ENCODE measurements at regions not wholly inside any gene's neighbourhood (a gene's known extent, or its start where the extent isn't known, plus 50 kb on each side); places are given as distances from the start of the nearest gene placed in this dataset.

GRCh38 chr2:7262727-7263126, 345.5 kb downstream of the RNF144A start:
- H3K9ac ChIP-seq (ENCODE audit: low read length in 2 of 2): no peak overlapping the region
- H3K27ac ChIP-seq (ENCODE audit: low read length): no peak overlapping the region
- no peak overlapping the region for H3K4me3 ChIP-seq (ENCODE audit: low read length in 2 of 2)
- H3K36me3 ChIP-seq (ENCODE audit: control insufficient read depth in 2 of 2, insufficient read depth in 2 of 2, low read length in 2 of 2): no peaks in the 10 kb centered on the region
- no peaks in the 10 kb centered on the region for H3K9me3 ChIP-seq (ENCODE audit: control insufficient read depth in 2 of 2, low read length in 2 of 2)
- peaks cover 3 to 4% of the 10 kb centered on the region in 2 donors for H3K27me3 ChIP-seq (ENCODE audit: control insufficient read depth in 1 of 2, insufficient read depth in 2 of 2, low read length in 2 of 2)
- H3K4me1 ChIP-seq (ENCODE audit: control insufficient read depth, insufficient read depth, low read length): no peaks in the 10 kb centered on the region

GRCh38 chr2:7264791-7265190, 347.6 kb downstream of the RNF144A start:
- Histone ChIP-seq H3K27me3 (ENCODE audit: control insufficient read depth in 1 of 2, insufficient read depth in 2 of 2, low read length in 2 of 2) (peaks cover 6 to 11% of the 10 kb centered on the region in 2 donors), H3K9ac (ENCODE audit: low read length in 2 of 2) (no peak overlapping the region), H3K27ac (ENCODE audit: low read length) (no peak overlapping the region), H3K4me1 (ENCODE audit: control insufficient read depth, insufficient read depth, low read length) (no peaks in the 10 kb centered on the region), H3K36me3 (ENCODE audit: control insufficient read depth in 2 of 2, insufficient read depth in 2 of 2, low read length in 2 of 2) (no peaks in the 10 kb centered on the region), H3K9me3 (ENCODE audit: control insufficient read depth in 2 of 2, low read length in 2 of 2) (no peaks in the 10 kb centered on the region), H3K4me3 (ENCODE audit: low read length in 2 of 2) (no peak overlapping the region)

GRCh38 chr2:7265286-7265685, 348.1 kb downstream of the RNF144A start:
- Histone ChIP-seq H3K36me3 (ENCODE audit: control insufficient read depth in 2 of 2, insufficient read depth in 2 of 2, low read length in 2 of 2) (no peaks in the 10 kb centered on the region), H3K9me3 (ENCODE audit: control insufficient read depth in 2 of 2, low read length in 2 of 2) (no peaks in the 10 kb centered on the region), H3K4me1 (ENCODE audit: control insufficient read depth, insufficient read depth, low read length) (no peaks in the 10 kb centered on the region), H3K9ac (ENCODE audit: low read length in 2 of 2) (no peak overlapping the region), H3K27me3 (ENCODE audit: control insufficient read depth in 1 of 2, insufficient read depth in 2 of 2, low read length in 2 of 2) (peaks cover 8 to 11% of the 10 kb centered on the region in 2 donors), H3K27ac (ENCODE audit: low read length) (no peak overlapping the region), H3K4me3 (ENCODE audit: low read length in 2 of 2) (no peak overlapping the region)

GRCh38 chr2:7269106-7269643, 352.0 kb downstream of the RNF144A start:
- no peak overlapping the region for H3K27ac ChIP-seq (ENCODE audit: low read length)
- H3K4me3 ChIP-seq (ENCODE audit: low read length in 2 of 2): no peak overlapping the region
- H3K27me3 ChIP-seq (ENCODE audit: control insufficient read depth in 1 of 2, insufficient read depth in 2 of 2, low read length in 2 of 2): peaks cover 5 to 13% of the 10 kb centered on the region in 2 donors
- H3K4me1 ChIP-seq (ENCODE audit: control insufficient read depth, insufficient read depth, low read length): no peaks in the 10 kb centered on the region
- H3K9me3 ChIP-seq (ENCODE audit: control insufficient read depth in 2 of 2, low read length in 2 of 2): no peaks in the 10 kb centered on the region
- no peak overlapping the region for H3K9ac ChIP-seq (ENCODE audit: low read length in 2 of 2)
- H3K36me3 ChIP-seq (ENCODE audit: control insufficient read depth in 2 of 2, insufficient read depth in 2 of 2, low read length in 2 of 2): no peaks in the 10 kb centered on the region

- no peaks in the 10 kb centered on the region for H3K4me1 ChIP-seq (ENCODE audit: control insufficient read depth, insufficient read depth, low read length)
- H3K27ac ChIP-seq (ENCODE audit: low read length): no peak overlapping the region
- no peaks in the 10 kb centered on the region for H3K36me3 ChIP-seq (ENCODE audit: control insufficient read depth in 2 of 2, insufficient read depth in 2 of 2, low read length in 2 of 2)
- H3K4me3 ChIP-seq (ENCODE audit: low read length in 2 of 2): no peak overlapping the region
- no peaks in the 10 kb centered on the region for H3K9me3 ChIP-seq (ENCODE audit: control insufficient read depth in 2 of 2, low read length in 2 of 2)
- H3K9ac ChIP-seq (ENCODE audit: low read length in 2 of 2): no peak overlapping the region
- H3K27me3 ChIP-seq (ENCODE audit: control insufficient read depth in 1 of 2, insufficient read depth in 2 of 2, low read length in 2 of 2): peaks cover 5 to 13% of the 10 kb centered on the region in 2 donors
These were observed 352.8 kb downstream of the RNF144A start for GRCh38 chr2:7270011-7270431.

GRCh38 chr2:7272210-7272609, 355.0 kb downstream of the RNF144A start:
- H3K4me1 ChIP-seq (ENCODE audit: control insufficient read depth, insufficient read depth, low read length): no peaks in the 10 kb centered on the region
- H3K27me3 ChIP-seq (ENCODE audit: control insufficient read depth in 1 of 2, insufficient read depth in 2 of 2, low read length in 2 of 2): peaks cover 5 to 13% of the 10 kb centered on the region in 2 donors

GRCh38 chr2:7278984-7279383, 361.8 kb downstream of the RNF144A start:
- Histone ChIP-seq H3K36me3 (ENCODE audit: control insufficient read depth in 2 of 2, insufficient read depth in 2 of 2, low read length in 2 of 2) (no peaks in the 10 kb centered on the region), H3K4me3 (ENCODE audit: low read length in 2 of 2) (no peak overlapping the region), H3K27me3 (ENCODE audit: control insufficient read depth in 1 of 2, insufficient read depth in 2 of 2, low read length in 2 of 2) (peaks cover 3 to 9% of the 10 kb centered on the region in 2 donors), H3K9me3 (ENCODE audit: control insufficient read depth in 2 of 2, low read length in 2 of 2) (no peaks in the 10 kb centered on the region), H3K27ac (ENCODE audit: low read length) (no peak overlapping the region), H3K9ac (ENCODE audit: low read length in 2 of 2) (no peak overlapping the region), H3K4me1 (ENCODE audit: control insufficient read depth, insufficient read depth, low read length) (no peaks in the 10 kb centered on the region)

More at GRCh38 chr2:7272210-7272609, 355.0 kb downstream of the RNF144A start:
- Histone ChIP-seq H3K9me3 (ENCODE audit: control insufficient read depth in 2 of 2, low read length in 2 of 2) (no peaks in the 10 kb centered on the region), H3K36me3 (ENCODE audit: control insufficient read depth in 2 of 2, insufficient read depth in 2 of 2, low read length in 2 of 2) (no peaks in the 10 kb centered on the region), H3K27ac (ENCODE audit: low read length) (no peak overlapping the region), H3K4me3 (ENCODE audit: low read length in 2 of 2) (no peak overlapping the region), H3K9ac (ENCODE audit: low read length in 2 of 2) (no peak overlapping the region)

GRCh38 chr2:7279421-7279949, 362.3 kb downstream of the RNF144A start:
- no peak overlapping the region for H3K4me3 ChIP-seq (ENCODE audit: low read length in 2 of 2)
- peaks cover 3 to 9% of the 10 kb centered on the region in 2 donors for H3K27me3 ChIP-seq (ENCODE audit: control insufficient read depth in 1 of 2, insufficient read depth in 2 of 2, low read length in 2 of 2)
- H3K4me1 ChIP-seq (ENCODE audit: control insufficient read depth, insufficient read depth, low read length): no peaks in the 10 kb centered on the region
- H3K9ac ChIP-seq (ENCODE audit: low read length in 2 of 2): no peak overlapping the region
- H3K27ac ChIP-seq (ENCODE audit: low read length): no peak overlapping the region
- H3K9me3 ChIP-seq (ENCODE audit: control insufficient read depth in 2 of 2, low read length in 2 of 2): no peaks in the 10 kb centered on the region
- no peaks in the 10 kb centered on the region for H3K36me3 ChIP-seq (ENCODE audit: control insufficient read depth in 2 of 2, insufficient read depth in 2 of 2, low read length in 2 of 2)

- no peak overlapping the region for H3K9ac ChIP-seq (ENCODE audit: low read length in 2 of 2)
- no peak overlapping the region for H3K27ac ChIP-seq (ENCODE audit: low read length)
- peaks cover 3 to 9% of the 10 kb centered on the region in 2 donors for H3K27me3 ChIP-seq (ENCODE audit: control insufficient read depth in 1 of 2, insufficient read depth in 2 of 2, low read length in 2 of 2)
- H3K4me1 ChIP-seq (ENCODE audit: control insufficient read depth, insufficient read depth, low read length): no peaks in the 10 kb centered on the region
- no peaks in the 10 kb centered on the region for H3K9me3 ChIP-seq (ENCODE audit: control insufficient read depth in 2 of 2, low read length in 2 of 2)
- no peaks in the 10 kb centered on the region for H3K36me3 ChIP-seq (ENCODE audit: control insufficient read depth in 2 of 2, insufficient read depth in 2 of 2, low read length in 2 of 2)
- no peak overlapping the region for H3K4me3 ChIP-seq (ENCODE audit: low read length in 2 of 2)
These were observed 363.6 kb downstream of the RNF144A start for GRCh38 chr2:7280790-7281189.

- H3K9ac ChIP-seq (ENCODE audit: low read length in 2 of 2): no peak overlapping the region
- H3K4me1 ChIP-seq (ENCODE audit: control insufficient read depth, insufficient read depth, low read length): no peaks in the 10 kb centered on the region
- H3K27me3 ChIP-seq (ENCODE audit: control insufficient read depth in 1 of 2, insufficient read depth in 2 of 2, low read length in 2 of 2): peaks cover 3 to 9% of the 10 kb centered on the region in 2 donors
- H3K4me3 ChIP-seq (ENCODE audit: low read length in 2 of 2): no peak overlapping the region
- H3K9me3 ChIP-seq (ENCODE audit: control insufficient read depth in 2 of 2, low read length in 2 of 2): no peaks in the 10 kb centered on the region
- no peak overlapping the region for H3K27ac ChIP-seq (ENCODE audit: low read length)
- no peaks in the 10 kb centered on the region for H3K36me3 ChIP-seq (ENCODE audit: control insufficient read depth in 2 of 2, insufficient read depth in 2 of 2, low read length in 2 of 2)
These were observed 364.3 kb downstream of the RNF144A start for GRCh38 chr2:7281231-7282201.

All from stomach smooth muscle (tissue), 2 donors.